HepG2 (cell line): ENCODE measurements at regions not wholly inside any gene's neighbourhood (a gene's known extent, or its start where the extent isn't known, plus 50 kb on each side); places are given as distances from the start of the nearest gene placed in this dataset.
A peak's percentile ranks its signal among the peaks of the same experiment; 100 is the strongest.

Experiments used
- ADNP ChIP-seq: sonication (generic); formaldehyde crosslinking; IDR thresholded peaks from 2 replicates; pipeline ENCODE4 v1.4.0; 2020; ENCODE audit warnings: missing genetic modification reagents
- FLYWCH1 ChIP-seq: sonication (generic); formaldehyde crosslinking; IDR thresholded peaks from 2 replicates; pipeline ENCODE4 v1.8.1; 2023; ENCODE audit warnings: mild to moderate bottlenecking, missing genetic modification reagents
- FOXP4 ChIP-seq: sonication (generic); formaldehyde crosslinking; IDR thresholded peaks from 2 replicates; pipeline ENCODE4 v1.4.0; 2020; ENCODE audit warnings: missing genetic modification reagents
- HNRNPL ChIP-seq: fragments of 200-400 bp; formaldehyde crosslinking; IDR thresholded peaks from 2 replicates; pipeline ENCODE4 v1.6.1; 2017; ENCODE audit warnings: mild to moderate bottlenecking, low read depth, low read length
- MATR3 ChIP-seq: sonication (generic); formaldehyde crosslinking; IDR thresholded peaks from 2 replicates; pipeline ENCODE4 v1.4.0; 2020; ENCODE audit warnings: missing genetic modification reagents
- RAD21 ChIP-seq: fragments of 450-650 bp; formaldehyde crosslinking; IDR thresholded peaks from 2 replicates; pipeline ENCODE4 v1.5.0; 2020; ENCODE audit warnings: mild to moderate bottlenecking
- SSRP1 ChIP-seq: IDR thresholded peaks from 2 replicates; pipeline ENCODE4 v1.6.1; 2016; ENCODE audit warnings: control low read depth
- ZFP36 ChIP-seq: fragments of 150-350 bp; IDR thresholded peaks from 2 replicates; pipeline ENCODE4 v1.6.1; 2018; ENCODE audit warnings: borderline replicate concordance, low read length, low read depth; ENCODE audit not compliant: partially characterized antibody
- ZHX2 ChIP-seq, 2 experiments: sonication (generic) in 1 of 2; formaldehyde crosslinking in 1 of 2; IDR thresholded peaks; 2 replicates each; pipeline versions ENCODE4 v1.6.1 to v1.9.0; 2014 to 2022; ENCODE audit warnings: antibody characterized with exemption in 1 of 2, borderline replicate concordance in 1 of 2, inconsistent platforms in 1 of 2, low read depth in 1 of 2, missing genetic modification reagents in 1 of 2
- ZNF430 ChIP-seq: sonication (generic); formaldehyde crosslinking; IDR thresholded peaks from 2 replicates; pipeline ENCODE4 v1.9.0; 2021; ENCODE audit warnings: mild to moderate bottlenecking, missing genetic modification reagents
- ZNF746 ChIP-seq: sonication (generic); formaldehyde crosslinking; IDR thresholded peaks from 2 replicates; pipeline ENCODE4 v1.8.0; 2022; ENCODE audit warnings: mild to moderate bottlenecking, missing genetic modification reagents
- ZSCAN9 ChIP-seq: IDR thresholded peaks from 2 replicates; pipeline ENCODE4 v1.6.1; 2016; ENCODE audit warnings: borderline replicate concordance
- TF ChIP-seq, protein P1 (sequence below): sonication (generic); formaldehyde crosslinking; IDR thresholded peaks from 2 replicates; pipeline ENCODE4 v1.5.0; 2020; ENCODE audit warnings: missing genetic modification reagents
- TF ChIP-seq, protein P2 (sequence below): sonication (generic); formaldehyde crosslinking; conservative IDR thresholded peaks from 2 replicates; pipeline ENCODE4 v1.5.0; 2020; ENCODE audit warnings: missing genetic modification reagents
- TF ChIP-seq, protein P3 (sequence below): sonication (generic); formaldehyde crosslinking; IDR thresholded peaks from 2 replicates; pipeline ENCODE4 v1.8.0; 2022; ENCODE audit warnings: mild to moderate bottlenecking, missing genetic modification reagents, borderline replicate concordance
- TF ChIP-seq, protein P4 (sequence below): IDR thresholded peaks from 2 replicates; pipeline ENCODE4 v1.6.1; 2016; ENCODE audit warnings: low read depth, borderline replicate concordance

GRCh38 chr3:194069421-194070219 is 66.3 kb upstream of the HES1 start (continued):
- TF ChIP-seq, protein P1, sequence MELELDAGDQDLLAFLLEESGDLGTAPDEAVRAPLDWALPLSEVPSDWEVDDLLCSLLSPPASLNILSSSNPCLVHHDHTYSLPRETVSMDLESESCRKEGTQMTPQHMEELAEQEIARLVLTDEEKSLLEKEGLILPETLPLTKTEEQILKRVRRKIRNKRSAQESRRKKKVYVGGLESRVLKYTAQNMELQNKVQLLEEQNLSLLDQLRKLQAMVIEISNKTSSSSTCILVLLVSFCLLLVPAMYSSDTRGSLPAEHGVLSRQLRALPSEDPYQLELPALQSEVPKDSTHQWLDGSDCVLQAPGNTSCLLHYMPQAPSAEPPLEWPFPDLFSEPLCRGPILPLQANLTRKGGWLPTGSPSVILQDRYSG (CRISPR knock-in tag), result no peak
- no peak for TF ChIP-seq MATR3 (CRISPR knock-in tag)
- TF ChIP-seq ZSCAN9 (CRISPR knock-in tag), result no peak
- TF ChIP-seq ADNP (CRISPR knock-in tag), result peak; percentile 62
- no peak for TF ChIP-seq HNRNPL
- peak; percentile 16; the same call in 1 of the 2 replicates for TF ChIP-seq ZNF430
- no peak; the same call in 1 of the 2 replicates for TF ChIP-seq FOXP4 (CRISPR knock-in tag)
- TF ChIP-seq, protein P2, sequence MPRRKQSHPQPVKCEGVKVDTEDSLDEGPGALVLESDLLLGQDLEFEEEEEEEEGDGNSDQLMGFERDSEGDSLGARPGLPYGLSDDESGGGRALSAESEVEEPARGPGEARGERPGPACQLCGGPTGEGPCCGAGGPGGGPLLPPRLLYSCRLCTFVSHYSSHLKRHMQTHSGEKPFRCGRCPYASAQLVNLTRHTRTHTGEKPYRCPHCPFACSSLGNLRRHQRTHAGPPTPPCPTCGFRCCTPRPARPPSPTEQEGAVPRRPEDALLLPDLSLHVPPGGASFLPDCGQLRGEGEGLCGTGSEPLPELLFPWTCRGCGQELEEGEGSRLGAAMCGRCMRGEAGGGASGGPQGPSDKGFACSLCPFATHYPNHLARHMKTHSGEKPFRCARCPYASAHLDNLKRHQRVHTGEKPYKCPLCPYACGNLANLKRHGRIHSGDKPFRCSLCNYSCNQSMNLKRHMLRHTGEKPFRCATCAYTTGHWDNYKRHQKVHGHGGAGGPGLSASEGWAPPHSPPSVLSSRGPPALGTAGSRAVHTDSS (CRISPR knock-in tag), result no peak
- TF ChIP-seq, protein P3, sequence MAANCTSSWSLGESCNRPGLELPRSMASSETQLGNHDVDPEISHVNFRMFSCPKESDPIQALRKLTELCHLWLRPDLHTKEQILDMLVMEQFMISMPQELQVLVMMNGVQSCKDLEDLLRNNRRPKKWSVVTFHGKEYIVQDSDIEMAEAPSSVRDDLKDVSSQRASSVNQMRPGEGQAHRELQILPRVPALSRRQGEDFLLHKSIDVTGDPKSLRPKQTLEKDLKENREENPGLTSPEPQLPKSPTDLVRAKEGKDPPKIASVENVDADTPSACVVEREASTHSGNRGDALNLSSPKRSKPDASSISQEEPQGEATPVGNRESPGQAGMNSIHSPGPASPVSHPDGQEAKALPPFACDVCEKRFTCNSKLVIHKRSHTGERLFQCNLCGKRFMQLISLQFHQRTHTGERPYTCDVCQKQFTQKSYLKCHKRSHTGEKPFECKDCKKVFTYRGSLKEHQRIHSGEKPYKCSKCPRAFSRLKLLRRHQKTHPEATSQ, result no peak
- TF ChIP-seq SSRP1 (CRISPR knock-in tag), result no peak
- no peak for TF ChIP-seq ZHX2 (IDR thresholded peaks at IDR 0.05; ENCODE audit: low read depth)
- TF ChIP-seq ZHX2 (CRISPR knock-in tag; IDR thresholded peaks at IDR 0.05; ENCODE audit: borderline replicate concordance), result no peak
- no peak for TF ChIP-seq FLYWCH1 (CRISPR knock-in tag)
- TF ChIP-seq, protein P4, sequence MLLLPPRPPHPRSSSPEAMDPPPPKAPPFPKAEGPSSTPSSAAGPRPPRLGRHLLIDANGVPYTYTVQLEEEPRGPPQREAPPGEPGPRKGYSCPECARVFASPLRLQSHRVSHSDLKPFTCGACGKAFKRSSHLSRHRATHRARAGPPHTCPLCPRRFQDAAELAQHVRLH (CRISPR knock-in tag), result no peak
- TF ChIP-seq ZNF746, result peak; percentile 61; the same call in 1 of the 2 replicates
- no peak for TF ChIP-seq ZFP36
- TF ChIP-seq RAD21 (CRISPR knock-in tag), result no peak
